HEK293 (cell line): ENCODE measurements at regions not wholly inside any gene's neighbourhood (a gene's known extent, or its start where the extent isn't known, plus 50 kb on each side); places are given as distances from the start of the nearest gene placed in this dataset.
A peak's percentile ranks its signal among the peaks of the same experiment; 100 is the strongest.

ENCODE experiments used
- CTCF ChIA-PET: fragments of 350-600 bp; formaldehyde crosslinking; extraction: SDS; loops from one replicate; lab custom pipeline; 2021; ENCODE audit warnings: antibody characterized with exemption; lab: Yijun Ruan, JAX
- POLR2A ChIA-PET: fragments of 300-600 bp; formaldehyde crosslinking; extraction: SDS; loops from one replicate; lab custom pipeline; 2020; ENCODE audit warnings: antibody characterized with exemption, inconsistent platforms; lab: Yijun Ruan, JAX
- H3K27ac ChIP-seq: fragments of 200-500 bp; sonication (Bioruptor generic); 2 replicates; pipeline ENCODE4 v1.5.1; 2014; ENCODE audit warnings: low read depth, low read length, control low read depth, inconsistent platforms; ENCODE audit errors: extremely low read depth
- H3K36me3 ChIP-seq, 2 experiments: fragments of 200-500 bp in 1 of 2; sonication (Bioruptor generic) in 1 of 2; 1 replicate in 1 of 2; 2 replicates in 1 of 2; pipeline ENCODE4 v1.5.1; 2014 to 2017; ENCODE audit warnings: inconsistent platforms in 2 of 2, low read length in 2 of 2; ENCODE audit not compliant: control insufficient read depth in 2 of 2, insufficient read depth in 1 of 2
- H3K4me1 ChIP-seq: fragments of 200-500 bp; sonication (Bioruptor generic); 2 replicates; pipeline ENCODE4 v1.5.1; 2014; ENCODE audit warnings: mild to moderate bottlenecking, low read length, inconsistent platforms; ENCODE audit not compliant: control insufficient read depth, insufficient read depth
- H3K4me3 ChIP-seq: 2 replicates; pipeline ENCODE4 v1.5.1; 2011; ENCODE audit warnings: low read depth, mild to moderate bottlenecking, control low read depth, low read length, moderate library complexity
- H3K9me3 ChIP-seq: fragments of 200-500 bp; sonication (Bioruptor generic); 2 replicates; pipeline ENCODE4 v1.5.1; 2014; ENCODE audit warnings: low read depth, low read length, inconsistent platforms; ENCODE audit not compliant: control insufficient read depth, insufficient read depth
- ATF2 ChIP-seq: fragments of 450-650 bp; formaldehyde crosslinking; IDR thresholded peaks from 2 replicates; pipeline ENCODE4 v1.5.1; 2016; ENCODE audit warnings: missing biosample characterization, missing genetic modification characterization, low read depth
- GLI4 ChIP-seq: fragments of 450-650 bp; formaldehyde crosslinking; IDR thresholded peaks from 2 replicates; pipeline ENCODE4 v1.5.1; 2016; ENCODE audit warnings: missing biosample characterization, missing genetic modification characterization
- HIC1 ChIP-seq: fragments of 450-650 bp; formaldehyde crosslinking; IDR thresholded peaks from 2 replicates; pipeline ENCODE4 v1.5.1; 2016; ENCODE audit warnings: missing biosample characterization, missing genetic modification characterization
- YY1 ChIP-seq: fragments of 450-650 bp; formaldehyde crosslinking; IDR thresholded peaks from 2 replicates; pipeline ENCODE4 v1.5.1; 2018; ENCODE audit warnings: missing biosample characterization, missing genetic modification characterization
- ZBTB7A ChIP-seq: fragments of 450-650 bp; formaldehyde crosslinking; IDR thresholded peaks from 2 replicates; pipeline ENCODE4 v1.5.1; 2016; ENCODE audit warnings: low read depth, missing biosample characterization, missing genetic modification characterization
- ZBTB8A ChIP-seq: fragments of 450-650 bp; formaldehyde crosslinking; IDR thresholded peaks from 2 replicates; pipeline ENCODE4 v1.5.1; 2016; ENCODE audit warnings: missing biosample characterization, missing genetic modification characterization
- ZFHX2 ChIP-seq: fragments of 450-650 bp; formaldehyde crosslinking; conservative IDR thresholded peaks from 2 replicates; pipeline ENCODE4 v1.5.1; 2016; ENCODE audit warnings: missing biosample characterization, missing genetic modification characterization
- ZIC2 ChIP-seq: fragments of 450-650 bp; formaldehyde crosslinking; IDR thresholded peaks from 2 replicates; pipeline ENCODE4 v1.5.1; 2016; ENCODE audit warnings: missing biosample characterization, missing genetic modification characterization
- ZNF302 ChIP-seq: fragments of 450-650 bp; formaldehyde crosslinking; IDR thresholded peaks from 2 replicates; pipeline ENCODE4 v1.5.1; 2016; ENCODE audit warnings: missing biosample characterization, missing genetic modification characterization, low read depth
- ZNF341 ChIP-seq: fragments of 450-650 bp; formaldehyde crosslinking; IDR thresholded peaks from 2 replicates; pipeline ENCODE4; 2016; ENCODE audit warnings: low read depth, missing biosample characterization, missing genetic modification characterization
- ZNF423 ChIP-seq: fragments of 450-650 bp; formaldehyde crosslinking; IDR thresholded peaks from 2 replicates; pipeline ENCODE4 v1.5.1; 2016; ENCODE audit warnings: missing biosample characterization, missing genetic modification characterization
- ZNF521 ChIP-seq: fragments of 450-650 bp; formaldehyde crosslinking; IDR thresholded peaks from 2 replicates; pipeline ENCODE4 v1.5.1; 2017; ENCODE audit warnings: missing biosample characterization, mild to moderate bottlenecking, missing genetic modification characterization
- ZNF549 ChIP-seq: fragments of 450-650 bp; IDR thresholded peaks from 2 replicates; pipeline ENCODE4 v1.5.1; 2018; ENCODE audit warnings: missing biosample characterization, missing genetic modification characterization, mild to moderate bottlenecking, inconsistent platforms, moderate library complexity
- ZNF654 ChIP-seq: fragments of 450-650 bp; formaldehyde crosslinking; IDR thresholded peaks from 2 replicates; pipeline ENCODE4 v1.5.1; 2016; ENCODE audit warnings: low read depth, missing biosample characterization, missing genetic modification characterization
- ZNF768 ChIP-seq: fragments of 450-650 bp; formaldehyde crosslinking; IDR thresholded peaks from 2 replicates; pipeline ENCODE4 v1.5.1; 2018; ENCODE audit warnings: missing biosample characterization, mild to moderate bottlenecking, missing genetic modification characterization
- ZNF792 ChIP-seq: fragments of 450-650 bp; formaldehyde crosslinking; IDR thresholded peaks from 2 replicates; pipeline ENCODE4 v1.5.1; 2016; ENCODE audit warnings: missing biosample characterization, missing genetic modification characterization
- TF ChIP-seq, protein P1 (sequence below): fragments of 450-650 bp; formaldehyde crosslinking; IDR thresholded peaks from 2 replicates; pipeline ENCODE4 v1.5.1; 2016; ENCODE audit warnings: missing biosample characterization, missing genetic modification characterization
- TF ChIP-seq, protein P2 (sequence below): fragments of 450-650 bp; formaldehyde crosslinking; IDR thresholded peaks from 2 replicates; pipeline ENCODE4 v1.5.1; 2016; ENCODE audit warnings: missing biosample characterization, missing genetic modification characterization
- TF ChIP-seq, protein P3 (sequence below): fragments of 450-650 bp; formaldehyde crosslinking; IDR thresholded peaks from 2 replicates; pipeline ENCODE4 v1.5.1; 2016; ENCODE audit warnings: missing biosample characterization, missing genetic modification characterization, borderline replicate concordance

DNA sequence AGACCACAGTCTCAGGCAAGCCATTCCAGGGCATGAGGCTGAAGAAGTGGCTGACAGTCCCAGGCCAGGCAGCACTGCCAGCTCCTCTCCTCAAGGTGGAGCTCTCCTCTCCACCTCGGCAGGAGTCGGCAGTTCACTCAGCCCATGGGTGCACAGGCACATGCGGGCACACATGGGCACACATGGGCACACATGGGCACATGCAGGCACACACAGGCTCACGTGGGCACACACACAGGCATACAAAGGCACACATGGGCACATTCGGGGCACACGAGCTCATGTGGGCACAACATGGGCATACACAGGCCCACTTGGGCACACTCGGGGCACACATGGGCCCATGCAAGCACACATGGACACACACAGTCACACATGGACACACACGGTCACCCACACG lies 65.3 kb upstream of the TAF1B start:
- POLR2A ChIA-PET = no interaction called here
- Histone ChIP-seq H3K4me3 (no peak overlapping the region), H3K27ac (no peak overlapping the region), H3K9me3 (no peaks in the 10 kb centered on the region), H3K4me1 (no peaks in the 10 kb centered on the region), H3K36me3 (no peaks in the 10 kb centered on the region)
- CTCF ChIA-PET = interaction anchor here (0.6 to 2.3 kb wide), 10 partner anchors 9 to 269 kb away, joined by 3 to 17 read pairs (median 4); no protein-coding TSS in a partner anchor
- TF ChIP-seq GLI4 (tag by site-specific recombination) (peak; percentile 40; the same call in 1 of the 2 replicates), ZNF423 (peak; percentile 46; the same call in 1 of the 2 replicates), HIC1 (tag by site-specific recombination) (peak; percentile 96), ZFHX2 (peak; percentile 31; the same call in 1 of the 2 replicates), ZBTB8A (tag by site-specific recombination) (peak; percentile 95), ZNF768 (tag by site-specific recombination) (no peak)
- TF ChIP-seq, protein P1, sequence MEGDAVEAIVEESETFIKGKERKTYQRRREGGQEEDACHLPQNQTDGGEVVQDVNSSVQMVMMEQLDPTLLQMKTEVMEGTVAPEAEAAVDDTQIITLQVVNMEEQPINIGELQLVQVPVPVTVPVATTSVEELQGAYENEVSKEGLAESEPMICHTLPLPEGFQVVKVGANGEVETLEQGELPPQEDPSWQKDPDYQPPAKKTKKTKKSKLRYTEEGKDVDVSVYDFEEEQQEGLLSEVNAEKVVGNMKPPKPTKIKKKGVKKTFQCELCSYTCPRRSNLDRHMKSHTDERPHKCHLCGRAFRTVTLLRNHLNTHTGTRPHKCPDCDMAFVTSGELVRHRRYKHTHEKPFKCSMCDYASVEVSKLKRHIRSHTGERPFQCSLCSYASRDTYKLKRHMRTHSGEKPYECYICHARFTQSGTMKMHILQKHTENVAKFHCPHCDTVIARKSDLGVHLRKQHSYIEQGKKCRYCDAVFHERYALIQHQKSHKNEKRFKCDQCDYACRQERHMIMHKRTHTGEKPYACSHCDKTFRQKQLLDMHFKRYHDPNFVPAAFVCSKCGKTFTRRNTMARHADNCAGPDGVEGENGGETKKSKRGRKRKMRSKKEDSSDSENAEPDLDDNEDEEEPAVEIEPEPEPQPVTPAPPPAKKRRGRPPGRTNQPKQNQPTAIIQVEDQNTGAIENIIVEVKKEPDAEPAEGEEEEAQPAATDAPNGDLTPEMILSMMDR (tag by site-specific recombination) = peak; percentile 60; the same call in 1 of the 2 replicates
- TF ChIP-seq, protein P2, sequence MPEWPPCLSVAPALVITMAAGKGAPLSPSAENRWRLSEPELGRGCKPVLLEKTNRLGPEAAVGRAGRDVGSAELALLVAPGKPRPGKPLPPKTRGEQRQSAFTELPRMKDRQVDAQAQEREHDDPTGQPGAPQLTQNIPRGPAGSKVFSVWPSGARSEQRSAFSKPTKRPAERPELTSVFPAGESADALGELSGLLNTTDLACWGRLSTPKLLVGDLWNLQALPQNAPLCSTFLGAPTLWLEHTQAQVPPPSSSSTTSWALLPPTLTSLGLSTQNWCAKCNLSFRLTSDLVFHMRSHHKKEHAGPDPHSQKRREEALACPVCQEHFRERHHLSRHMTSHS (tag by site-specific recombination) = no peak

- no peaks in the 10 kb centered on the region for H3K4me1 ChIP-seq
- H3K9me3 ChIP-seq = no peaks in the 10 kb centered on the region
- POLR2A ChIA-PET = no interaction called here
- H3K36me3 ChIP-seq = no peaks in the 10 kb centered on the region
- CTCF ChIA-PET = interaction anchor here (0.6 to 2.3 kb wide), 9 partner anchors 9 to 1607 kb away, joined by 3 to 17 read pairs (median 4); no protein-coding TSS in a partner anchor
- TF ChIP-seq ZNF341 (tag by site-specific recombination) (0 out of 2 replicates have a peak, but pooled peaks have one; percentile 13), ZNF549 (tag by site-specific recombination) (no peak), ZIC2 (tag by site-specific recombination) (peak; percentile 93)
- H3K27ac ChIP-seq = no peak overlapping the region
- no peak overlapping the region for H3K4me3 ChIP-seq
Measured at GRCh38 chr2:9778471-9779316, 64.6 kb upstream of the TAF1B start.

DNA sequence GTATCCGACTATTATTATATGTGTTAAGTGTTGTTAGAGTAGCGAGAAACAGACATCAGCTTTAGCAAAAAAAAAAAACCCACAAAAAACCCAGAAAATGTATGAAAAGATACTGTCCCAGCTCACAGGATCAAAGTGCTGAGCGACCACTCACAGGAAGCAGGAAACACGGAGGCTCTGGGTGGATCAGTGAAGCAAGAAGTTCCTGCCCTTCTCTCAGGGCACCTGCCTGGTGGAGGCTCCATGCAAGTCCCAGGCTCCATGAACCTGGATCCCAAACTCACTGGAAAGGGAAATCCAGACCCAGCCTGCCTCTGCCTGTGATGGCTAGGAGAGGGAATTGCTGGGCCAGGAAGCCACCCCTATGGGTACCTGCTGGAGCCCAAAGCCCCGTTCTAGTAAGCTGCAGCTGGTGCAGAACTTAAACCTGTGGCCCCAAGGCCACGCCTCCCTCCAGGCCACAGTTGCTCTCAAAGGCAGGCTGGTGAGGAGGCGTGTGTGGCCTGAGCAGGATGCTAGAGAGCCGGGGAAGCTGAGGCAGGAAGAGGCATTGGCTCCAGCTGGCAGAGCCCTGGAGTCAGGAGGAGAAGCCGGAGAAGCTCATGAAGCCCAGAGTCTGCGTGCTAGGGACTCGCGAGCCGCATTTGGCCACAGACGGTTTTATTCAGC lies 63.5 kb upstream of the TAF1B start:
- ChIA-PET CTCF (interaction anchor here (0.5 to 2.3 kb wide), 2 partner anchors 10 to 205 kb away, joined by 5 to 17 read pairs; no protein-coding TSS in a partner anchor), POLR2A (no interaction called here)
- Histone ChIP-seq H3K4me3 (no peak overlapping the region), H3K9me3 (no peaks in the 10 kb centered on the region), H3K4me1 (no peaks in the 10 kb centered on the region), H3K36me3 (no peaks in the 10 kb centered on the region), H3K27ac (no peak overlapping the region)
- TF ChIP-seq ATF2 (tag by site-specific recombination) (no peak), ZNF654 (no peak), ZNF521 (no peak), ZNF792 (tag by site-specific recombination) (no peak), ZNF423 (no peak), ZNF302 (tag by site-specific recombination) (no peak), ZBTB7A (no peak), YY1 (tag by site-specific recombination) (no peak)
- TF ChIP-seq, protein P3, sequence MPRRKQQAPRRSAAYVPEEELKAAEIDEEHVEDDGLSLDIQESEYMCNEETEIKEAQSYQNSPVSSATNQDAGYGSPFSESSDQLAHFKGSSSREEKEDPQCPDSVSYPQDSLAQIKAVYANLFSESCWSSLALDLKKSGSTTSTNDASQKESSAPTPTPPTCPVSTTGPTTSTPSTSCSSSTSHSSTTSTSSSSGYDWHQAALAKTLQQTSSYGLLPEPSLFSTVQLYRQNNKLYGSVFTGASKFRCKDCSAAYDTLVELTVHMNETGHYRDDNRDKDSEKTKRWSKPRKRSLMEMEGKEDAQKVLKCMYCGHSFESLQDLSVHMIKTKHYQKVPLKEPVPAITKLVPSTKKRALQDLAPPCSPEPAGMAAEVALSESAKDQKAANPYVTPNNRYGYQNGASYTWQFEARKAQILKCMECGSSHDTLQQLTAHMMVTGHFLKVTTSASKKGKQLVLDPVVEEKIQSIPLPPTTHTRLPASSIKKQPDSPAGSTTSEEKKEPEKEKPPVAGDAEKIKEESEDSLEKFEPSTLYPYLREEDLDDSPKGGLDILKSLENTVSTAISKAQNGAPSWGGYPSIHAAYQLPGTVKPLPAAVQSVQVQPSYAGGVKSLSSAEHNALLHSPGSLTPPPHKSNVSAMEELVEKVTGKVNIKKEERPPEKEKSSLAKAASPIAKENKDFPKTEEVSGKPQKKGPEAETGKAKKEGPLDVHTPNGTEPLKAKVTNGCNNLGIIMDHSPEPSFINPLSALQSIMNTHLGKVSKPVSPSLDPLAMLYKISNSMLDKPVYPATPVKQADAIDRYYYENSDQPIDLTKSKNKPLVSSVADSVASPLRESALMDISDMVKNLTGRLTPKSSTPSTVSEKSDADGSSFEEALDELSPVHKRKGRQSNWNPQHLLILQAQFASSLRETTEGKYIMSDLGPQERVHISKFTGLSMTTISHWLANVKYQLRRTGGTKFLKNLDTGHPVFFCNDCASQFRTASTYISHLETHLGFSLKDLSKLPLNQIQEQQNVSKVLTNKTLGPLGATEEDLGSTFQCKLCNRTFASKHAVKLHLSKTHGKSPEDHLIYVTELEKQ (tag by site-specific recombination) = no peak
